ENCODE measurements at regions not wholly inside any gene's neighbourhood (a gene's known extent, or its start where the extent isn't known, plus 50 kb on each side); places are given as distances from the start of the nearest gene placed in this dataset.
"Not testable (repeated sequence)": the region's sequence is repeated elsewhere in the genome, so short reads cannot be mapped to it uniquely, and the experiment has no call there.

- no peak for TF ChIP-seq CTCF (conservative IDR thresholded peaks at IDR 0.05; ENCODE audit: low read depth, low read length)
- Histone ChIP-seq H4K20me1 (ENCODE audit: insufficient read depth) (no peaks in the 10 kb centered on the region), H3K27ac (no peak overlapping the region), H2AFZ (ENCODE audit: low read depth) (no peak overlapping the region), H3K4me1 (ENCODE audit: low read depth, poor library complexity, severe bottlenecking) (no peaks in the 10 kb centered on the region), H3K36me3 (ENCODE audit: insufficient read depth) (no peaks in the 10 kb centered on the region), H3K4me2 (no peak overlapping the region), H3K79me2 (ENCODE audit: insufficient read depth, low read depth) (no peaks in the 10 kb centered on the region), H3K9ac (no peak overlapping the region), H3K4me3 (IDR thresholded peaks at IDR 0.05; ENCODE audit: insufficient read depth, low read depth, low read length) (no peak overlapping the region), H3K27me3 (ENCODE audit: insufficient read depth, low read depth) (no peaks in the 10 kb centered on the region)
Measured at GRCh38 chr7:91731976-91732375, 148.5 kb downstream of the MTERF1 start.

- no peak overlapping the region for H2AFZ ChIP-seq (ENCODE audit: low read depth)
- H3K4me1 ChIP-seq (ENCODE audit: low read depth, poor library complexity, severe bottlenecking) = no peaks in the 10 kb centered on the region
- no peak overlapping the region for H3K4me3 ChIP-seq (IDR thresholded peaks at IDR 0.05; ENCODE audit: insufficient read depth, low read depth, low read length)
- H4K20me1 ChIP-seq (ENCODE audit: insufficient read depth) = no peaks in the 10 kb centered on the region
- no peak overlapping the region for H3K9ac ChIP-seq
- no peaks in the 10 kb centered on the region for H3K36me3 ChIP-seq (ENCODE audit: insufficient read depth)
- TF ChIP-seq CTCF (conservative IDR thresholded peaks at IDR 0.05; ENCODE audit: low read depth, low read length) = no peak
- no peaks in the 10 kb centered on the region for H3K27me3 ChIP-seq (ENCODE audit: insufficient read depth, low read depth)
- no peaks in the 10 kb centered on the region for H3K79me2 ChIP-seq (ENCODE audit: insufficient read depth, low read depth)
- H3K4me2 ChIP-seq = no peak overlapping the region
- H3K27ac ChIP-seq = no peak overlapping the region
Measured at GRCh38 chr7:91749418-91749817, 131.1 kb downstream of the MTERF1 start.

- H3K4me2 ChIP-seq = no peak overlapping the region
- no peak overlapping the region for H3K27ac ChIP-seq
- no peak for TF ChIP-seq CTCF (conservative IDR thresholded peaks at IDR 0.05; ENCODE audit: low read depth, low read length)
- H3K9ac ChIP-seq = no peak overlapping the region
- H3K79me2 ChIP-seq (ENCODE audit: insufficient read depth, low read depth) = no peaks in the 10 kb centered on the region
- no peaks in the 10 kb centered on the region for H3K4me1 ChIP-seq (ENCODE audit: low read depth, poor library complexity, severe bottlenecking)
- H3K27me3 ChIP-seq (ENCODE audit: insufficient read depth, low read depth) = no peaks in the 10 kb centered on the region
- no peak overlapping the region for H3K4me3 ChIP-seq (IDR thresholded peaks at IDR 0.05; ENCODE audit: insufficient read depth, low read depth, low read length)
- H3K36me3 ChIP-seq (ENCODE audit: insufficient read depth) = no peaks in the 10 kb centered on the region
- H2AFZ ChIP-seq (ENCODE audit: low read depth) = no peak overlapping the region
- no peaks in the 10 kb centered on the region for H4K20me1 ChIP-seq (ENCODE audit: insufficient read depth)
Measured at GRCh38 chr7:91750091-91750490, 130.4 kb downstream of the MTERF1 start.

GRCh38 chr7:91752102-91752501 lies 128.4 kb downstream of the MTERF1 start:
- no peak overlapping the region for H2AFZ ChIP-seq (ENCODE audit: low read depth)

GRCh38 chr7:91754280-91754679 lies 126.2 kb downstream of the MTERF1 start:
- not testable (repeated sequence) for H3K79me2 ChIP-seq (ENCODE audit: insufficient read depth, low read depth); H3K36me3 ChIP-seq (ENCODE audit: insufficient read depth); H3K4me2 ChIP-seq

More at GRCh38 chr7:91752102-91752501, 128.4 kb downstream of the MTERF1 start:
- Histone ChIP-seq H3K79me2 (ENCODE audit: insufficient read depth, low read depth) (no peaks in the 10 kb centered on the region), H3K4me3 (IDR thresholded peaks at IDR 0.05; ENCODE audit: insufficient read depth, low read depth, low read length) (no peak overlapping the region), H4K20me1 (ENCODE audit: insufficient read depth) (no peaks in the 10 kb centered on the region), H3K36me3 (ENCODE audit: insufficient read depth) (no peaks in the 10 kb centered on the region), H3K4me2 (no peak overlapping the region), H3K4me1 (ENCODE audit: low read depth, poor library complexity, severe bottlenecking) (no peaks in the 10 kb centered on the region), H3K9ac (no peak overlapping the region), H3K27me3 (ENCODE audit: insufficient read depth, low read depth) (no peaks in the 10 kb centered on the region), H3K27ac (no peak overlapping the region)
- no peak for TF ChIP-seq CTCF (conservative IDR thresholded peaks at IDR 0.05; ENCODE audit: low read depth, low read length)

GRCh38 chr7:91755121-91755520 lies 125.4 kb downstream of the MTERF1 start:
- not testable (repeated sequence) for H3K9ac ChIP-seq; H2AFZ ChIP-seq (ENCODE audit: low read depth)

More at GRCh38 chr7:91754280-91754679, 126.2 kb downstream of the MTERF1 start:
- not testable (repeated sequence) for H2AFZ ChIP-seq (ENCODE audit: low read depth); H3K27ac ChIP-seq; H3K27me3 ChIP-seq (ENCODE audit: insufficient read depth, low read depth); H3K4me1 ChIP-seq (ENCODE audit: low read depth, poor library complexity, severe bottlenecking); H3K4me3 ChIP-seq (IDR thresholded peaks at IDR 0.05; ENCODE audit: insufficient read depth, low read depth, low read length); H4K20me1 ChIP-seq (ENCODE audit: insufficient read depth); H3K9ac ChIP-seq

More at GRCh38 chr7:91755121-91755520, 125.4 kb downstream of the MTERF1 start:
- H3K4me1 ChIP-seq (ENCODE audit: low read depth, poor library complexity, severe bottlenecking); H3K27ac ChIP-seq; H4K20me1 ChIP-seq (ENCODE audit: insufficient read depth); H3K4me3 ChIP-seq (IDR thresholded peaks at IDR 0.05; ENCODE audit: insufficient read depth, low read depth, low read length); H3K4me2 ChIP-seq; H3K36me3 ChIP-seq (ENCODE audit: insufficient read depth); H3K27me3 ChIP-seq (ENCODE audit: insufficient read depth, low read depth); H3K79me2 ChIP-seq (ENCODE audit: insufficient read depth, low read depth): not testable (repeated sequence)

Data from KMS-11 (cell line).